ENCODE measurements at regions not wholly inside any gene's neighbourhood (a gene's known extent, or its start where the extent isn't known, plus 50 kb on each side); places are given as distances from the start of the nearest gene placed in this dataset.

GRCh38 chr11:25775603-25776002, 556.3 kb upstream of the ANO3 start:
- H3K9ac ChIP-seq (ENCODE audit: low read length): no peak overlapping the region
- H3K9me2 ChIP-seq (ENCODE audit: low read depth, low read length): no peaks in the 10 kb centered on the region
- TF ChIP-seq CTCF (IDR thresholded peaks at IDR 0.05; ENCODE audit: low read length): no peak
- TF ChIP-seq EZH2 (IDR thresholded peaks at IDR 0.05; ENCODE audit: borderline replicate concordance, low read length): no peak
- no peak overlapping the region for H2AFZ ChIP-seq (ENCODE audit: low read length)
- H4K20me1 ChIP-seq (ENCODE audit: insufficient read depth, low read length): no peaks in the 10 kb centered on the region
- H3K4me3 ChIP-seq (ENCODE audit: low read depth, low read length, poor library complexity, severe bottlenecking): no peak overlapping the region
- no peaks in the 10 kb centered on the region for H3F3A ChIP-seq (ENCODE audit: insufficient read depth, low read length)
- no peak overlapping the region for H3K4me2 ChIP-seq (ENCODE audit: low read length)
- no peak overlapping the region for H3K27ac ChIP-seq (ENCODE audit: low read depth, low read length, poor library complexity, severe bottlenecking)
- H3K79me2 ChIP-seq (ENCODE audit: insufficient read depth, low read length): no peaks in the 10 kb centered on the region
- no peaks in the 10 kb centered on the region for H3K36me3 ChIP-seq (ENCODE audit: insufficient read depth, low read length)
- no peaks in the 10 kb centered on the region for H3K4me1 ChIP-seq (ENCODE audit: insufficient read depth, low read length, severe bottlenecking)
- no peaks in the 10 kb centered on the region for H3K27me3 ChIP-seq (ENCODE audit: insufficient read depth, low read length)
- no peaks in the 10 kb centered on the region for H3K9me3 ChIP-seq (ENCODE audit: low read length)

- H2AFZ ChIP-seq (ENCODE audit: low read length): no peak overlapping the region
- H3K4me1 ChIP-seq (ENCODE audit: insufficient read depth, low read length, severe bottlenecking): no peaks in the 10 kb centered on the region
- no peaks in the 10 kb centered on the region for H4K20me1 ChIP-seq (ENCODE audit: insufficient read depth, low read length)
- H3F3A ChIP-seq (ENCODE audit: insufficient read depth, low read length): no peaks in the 10 kb centered on the region
- H3K36me3 ChIP-seq (ENCODE audit: insufficient read depth, low read length): no peaks in the 10 kb centered on the region
- no peak overlapping the region for H3K4me2 ChIP-seq (ENCODE audit: low read length)
- H3K27ac ChIP-seq (ENCODE audit: low read depth, low read length, poor library complexity, severe bottlenecking): no peak overlapping the region
- no peaks in the 10 kb centered on the region for H3K9me3 ChIP-seq (ENCODE audit: low read length)
- no peak overlapping the region for H3K4me3 ChIP-seq (ENCODE audit: low read depth, low read length, poor library complexity, severe bottlenecking)
- no peaks in the 10 kb centered on the region for H3K9me2 ChIP-seq (ENCODE audit: low read depth, low read length)
- TF ChIP-seq EZH2 (IDR thresholded peaks at IDR 0.05; ENCODE audit: borderline replicate concordance, low read length) (no peak), CTCF (IDR thresholded peaks at IDR 0.05; ENCODE audit: low read length) (no peak)
- no peaks in the 10 kb centered on the region for H3K79me2 ChIP-seq (ENCODE audit: insufficient read depth, low read length)
- no peak overlapping the region for H3K9ac ChIP-seq (ENCODE audit: low read length)
- no peaks in the 10 kb centered on the region for H3K27me3 ChIP-seq (ENCODE audit: insufficient read depth, low read length)
Observed at GRCh38 chr11:25776238-25776637, 555.7 kb upstream of the ANO3 start.

GRCh38 chr11:25777343-25777742, 554.6 kb upstream of the ANO3 start:
- H3K4me1 ChIP-seq (ENCODE audit: insufficient read depth, low read length, severe bottlenecking): no peaks in the 10 kb centered on the region
- H3K9me2 ChIP-seq (ENCODE audit: low read depth, low read length): no peaks in the 10 kb centered on the region
- no peak overlapping the region for H3K4me3 ChIP-seq (ENCODE audit: low read depth, low read length, poor library complexity, severe bottlenecking)
- no peaks in the 10 kb centered on the region for H3K36me3 ChIP-seq (ENCODE audit: insufficient read depth, low read length)
- no peak overlapping the region for H3K4me2 ChIP-seq (ENCODE audit: low read length)
- H2AFZ ChIP-seq (ENCODE audit: low read length): no peak overlapping the region
- H3K79me2 ChIP-seq (ENCODE audit: insufficient read depth, low read length): no peaks in the 10 kb centered on the region
- no peak overlapping the region for H3K27ac ChIP-seq (ENCODE audit: low read depth, low read length, poor library complexity, severe bottlenecking)
- TF ChIP-seq EZH2 (IDR thresholded peaks at IDR 0.05; ENCODE audit: borderline replicate concordance, low read length) (no peak), CTCF (IDR thresholded peaks at IDR 0.05; ENCODE audit: low read length) (no peak)
- H3K9ac ChIP-seq (ENCODE audit: low read length): no peak overlapping the region
- H3K9me3 ChIP-seq (ENCODE audit: low read length): no peaks in the 10 kb centered on the region
- no peaks in the 10 kb centered on the region for H4K20me1 ChIP-seq (ENCODE audit: insufficient read depth, low read length)
- H3K27me3 ChIP-seq (ENCODE audit: insufficient read depth, low read length): no peaks in the 10 kb centered on the region
- H3F3A ChIP-seq (ENCODE audit: insufficient read depth, low read length): no peaks in the 10 kb centered on the region
